ENCODE measurements at regions not wholly inside any gene's neighbourhood (a gene's known extent, or its start where the extent isn't known, plus 50 kb on each side); places are given as distances from the start of the nearest gene placed in this dataset.

DNA sequence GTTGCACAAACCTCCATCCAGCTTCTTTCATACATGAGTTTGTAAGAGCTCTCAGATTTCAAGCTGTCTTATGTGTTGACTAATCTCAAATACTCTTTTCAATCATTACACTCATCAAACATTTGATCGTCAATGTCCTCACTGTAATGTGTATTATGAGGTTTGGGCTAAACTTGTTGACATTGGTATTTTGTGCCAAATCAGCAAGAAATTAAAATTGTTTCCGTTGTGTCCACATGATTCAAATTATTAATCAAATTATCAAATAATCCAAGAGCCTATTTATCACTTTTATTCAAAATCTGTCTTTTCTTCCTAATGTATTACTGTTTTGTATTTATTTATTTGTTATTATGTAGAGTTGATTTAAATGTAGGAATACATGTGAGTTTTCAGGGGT is 283.4 kb downstream of the GAS1 start:
- POLR2A ChIA-PET: no interaction called here
- 65% methylated on average over 2 of the region's 2 CpGs for WGBS (ENCODE audit: low lambda C conversion rate)

More for the DNA sequence above, 283.4 kb downstream of the GAS1 start:
- no peaks in the 10 kb centered on the region for H3K27me3 ChIP-seq (ENCODE audit: insufficient read depth)
- H3K4me2 ChIP-seq: no peak overlapping the region
- H3K36me3 ChIP-seq (replicated peaks in 1 of 2; ENCODE audit: control insufficient read depth in 1 of 2, insufficient read depth in 2 of 2, low read length in 1 of 2): no peaks in the 10 kb centered on the region
- peaks cover 0 to 7% of the 10 kb centered on the region in 2 experiments; a peak in 1 of 4 replicates for H3K4me1 ChIP-seq (ENCODE audit: control insufficient read depth in 1 of 2, insufficient read depth in 2 of 2, low read depth in 1 of 2, low read length in 1 of 2)
- CTCF ChIA-PET: interaction anchor here (1.1 kb wide), 1 partner anchor 35 kb away, joined by 3 read pairs; no protein-coding TSS in a partner anchor
- H3K9me3 ChIP-seq: no peaks in the 10 kb centered on the region
- H4K20me1 ChIP-seq (ENCODE audit: insufficient read depth): no peaks in the 10 kb centered on the region
- H2AFZ ChIP-seq (ENCODE audit: low read depth): no peak overlapping the region
- H3F3A ChIP-seq (replicated peaks; ENCODE audit: insufficient read depth): no peaks in the 10 kb centered on the region
- no peak overlapping the region for H3K4me3 ChIP-seq (ENCODE audit: low read depth in 2 of 2, low read length in 1 of 2)
- H3K9me2 ChIP-seq: no peaks in the 10 kb centered on the region
- no peaks in the 10 kb centered on the region for H3K79me2 ChIP-seq (ENCODE audit: insufficient read depth)
- no peak overlapping the region for H3K27ac ChIP-seq (ENCODE audit: low read depth in 2 of 2, low read length in 1 of 2)
- no peak overlapping the region for H3K9ac ChIP-seq
- no peak for TF ChIP-seq REST (IDR thresholded peaks at IDR 0.05; ENCODE audit: low read depth, low read length)
- TF ChIP-seq TEAD4 (IDR thresholded peaks at IDR 0.05; ENCODE audit: borderline replicate concordance, insufficient read depth): no peak
- TF ChIP-seq, protein P1, sequence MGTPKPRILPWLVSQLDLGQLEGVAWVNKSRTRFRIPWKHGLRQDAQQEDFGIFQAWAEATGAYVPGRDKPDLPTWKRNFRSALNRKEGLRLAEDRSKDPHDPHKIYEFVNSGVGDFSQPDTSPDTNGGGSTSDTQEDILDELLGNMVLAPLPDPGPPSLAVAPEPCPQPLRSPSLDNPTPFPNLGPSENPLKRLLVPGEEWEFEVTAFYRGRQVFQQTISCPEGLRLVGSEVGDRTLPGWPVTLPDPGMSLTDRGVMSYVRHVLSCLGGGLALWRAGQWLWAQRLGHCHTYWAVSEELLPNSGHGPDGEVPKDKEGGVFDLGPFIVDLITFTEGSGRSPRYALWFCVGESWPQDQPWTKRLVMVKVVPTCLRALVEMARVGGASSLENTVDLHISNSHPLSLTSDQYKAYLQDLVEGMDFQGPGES (IDR thresholded peaks at IDR 0.05; ENCODE audit: low read depth, low read length): no peak
- TF ChIP-seq CTCF (IDR thresholded peaks at IDR 0.05): no peak
- no peak for TF ChIP-seq RXRA (IDR thresholded peaks at IDR 0.05; ENCODE audit: borderline replicate concordance, low read depth)
- no peak for TF ChIP-seq EP300 (IDR thresholded peaks at IDR 0.05; ENCODE audit: borderline replicate concordance in 1 of 2, low read depth in 1 of 2, low read length in 1 of 2)
- no peak for TF ChIP-seq GATA2 (CRISPR knock-in tag; IDR thresholded peaks at IDR 0.05)
- no peak for TF ChIP-seq ELF1 (IDR thresholded peaks at IDR 0.05)
- no peak for DNase-seq

Data from SK-N-SH (cell line).